Transverse colon (tissue), 3 donors: ENCODE measurements at regions not wholly inside any gene's neighbourhood (a gene's known extent, or its start where the extent isn't known, plus 50 kb on each side); places are given as distances from the start of the nearest gene placed in this dataset.

Experiments
- EP300 ChIP-seq: sonication (generic); formaldehyde crosslinking; IDR thresholded peaks from one replicate; pipeline ENCODE4 v1.6.1; 2017; ENCODE audit warnings: antibody characterized with exemption, low read depth
- TF ChIP-seq, protein P1 (sequence below), 5 experiments: fragments of 200-600 bp in 3 of 5; fragments of 450-650 bp in 2 of 5; sonication (generic) in 3 of 5; IDR thresholded peaks; 1 replicate in 2 of 5; 2 replicates in 3 of 5; pipeline ENCODE4 v1.5.1; 2016 to 2017; ENCODE audit warnings: antibody characterized with exemption in 5 of 5, inconsistent platforms in 3 of 5, mild to moderate bottlenecking in 2 of 5, moderate library complexity in 1 of 5

DNA sequence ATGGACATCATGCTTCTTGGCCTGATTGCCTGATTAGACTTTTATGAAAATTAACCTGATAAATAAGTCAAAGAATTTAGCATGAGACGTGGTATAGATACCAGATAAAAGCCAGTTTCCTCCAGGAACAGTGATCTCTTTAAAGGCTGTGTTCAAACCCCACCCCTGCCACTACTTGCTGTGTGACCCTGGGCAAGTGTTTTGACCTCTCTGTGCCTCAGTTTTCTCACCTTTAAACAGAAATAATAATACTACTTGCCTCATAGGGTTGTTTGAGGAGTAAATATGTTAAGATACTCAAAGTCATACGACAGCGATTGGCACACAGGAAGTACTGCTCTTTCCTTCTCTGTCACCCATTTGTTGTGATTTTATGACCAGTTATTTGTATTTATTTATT, 115.5 kb downstream of the MAF start:
- TF ChIP-seq, protein P1, sequence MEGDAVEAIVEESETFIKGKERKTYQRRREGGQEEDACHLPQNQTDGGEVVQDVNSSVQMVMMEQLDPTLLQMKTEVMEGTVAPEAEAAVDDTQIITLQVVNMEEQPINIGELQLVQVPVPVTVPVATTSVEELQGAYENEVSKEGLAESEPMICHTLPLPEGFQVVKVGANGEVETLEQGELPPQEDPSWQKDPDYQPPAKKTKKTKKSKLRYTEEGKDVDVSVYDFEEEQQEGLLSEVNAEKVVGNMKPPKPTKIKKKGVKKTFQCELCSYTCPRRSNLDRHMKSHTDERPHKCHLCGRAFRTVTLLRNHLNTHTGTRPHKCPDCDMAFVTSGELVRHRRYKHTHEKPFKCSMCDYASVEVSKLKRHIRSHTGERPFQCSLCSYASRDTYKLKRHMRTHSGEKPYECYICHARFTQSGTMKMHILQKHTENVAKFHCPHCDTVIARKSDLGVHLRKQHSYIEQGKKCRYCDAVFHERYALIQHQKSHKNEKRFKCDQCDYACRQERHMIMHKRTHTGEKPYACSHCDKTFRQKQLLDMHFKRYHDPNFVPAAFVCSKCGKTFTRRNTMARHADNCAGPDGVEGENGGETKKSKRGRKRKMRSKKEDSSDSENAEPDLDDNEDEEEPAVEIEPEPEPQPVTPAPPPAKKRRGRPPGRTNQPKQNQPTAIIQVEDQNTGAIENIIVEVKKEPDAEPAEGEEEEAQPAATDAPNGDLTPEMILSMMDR (IDR thresholded peaks at IDR 0.05): no peak
- TF ChIP-seq EP300: no peak
